ENCODE measurements at regions not wholly inside any gene's neighbourhood (a gene's known extent, or its start where the extent isn't known, plus 50 kb on each side); places are given as distances from the start of the nearest gene placed in this dataset.

DNA sequence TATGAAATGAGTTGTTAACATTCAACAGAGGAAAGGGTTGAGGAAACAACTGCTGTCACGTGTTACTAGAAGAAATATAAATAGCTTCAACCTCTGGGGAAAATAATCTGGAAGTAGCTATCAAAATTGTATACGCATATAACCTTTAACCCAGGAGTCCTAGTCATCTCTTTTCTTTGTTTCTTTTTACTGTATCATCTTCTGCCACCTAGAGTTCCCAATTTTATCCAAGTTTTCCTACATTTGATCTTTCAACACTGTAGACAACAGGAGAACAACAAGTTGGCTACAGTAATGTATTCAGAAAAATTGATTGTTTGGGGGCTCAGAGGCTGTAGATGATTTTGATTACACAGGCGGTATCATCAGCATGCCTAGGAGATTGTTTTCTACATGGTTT is 453.7 kb downstream of the FSCB start:
- DNase-seq: no peak
- Histone ChIP-seq H3K27ac (ENCODE audit: low read depth in 2 of 2, low read length in 2 of 2) (no peak overlapping the region), H3K9me3 (ENCODE audit: control insufficient read depth in 2 of 3, insufficient read depth in 1 of 3, low read length in 3 of 3) (no peaks in the 10 kb centered on the region), H3K36me3 (ENCODE audit: control insufficient read depth in 2 of 3, insufficient read depth in 3 of 3, low read length in 3 of 3) (no peaks in the 10 kb centered on the region), H3K9ac (ENCODE audit: low read length in 3 of 3) (no peak overlapping the region), H3K4me3 (ENCODE audit: low read length in 3 of 3) (no peak overlapping the region), H3K4me1 (ENCODE audit: control insufficient read depth in 2 of 3, insufficient read depth in 2 of 3, low read depth in 1 of 3, low read length in 3 of 3) (no peaks in the 10 kb centered on the region), H3K27me3 (ENCODE audit: control insufficient read depth, insufficient read depth, low read length) (no peaks in the 10 kb centered on the region)
- intact Hi-C loops (cut with DNase I): no loop called here
- FAIRE-seq: no peak
- TF ChIP-seq, protein P1, sequence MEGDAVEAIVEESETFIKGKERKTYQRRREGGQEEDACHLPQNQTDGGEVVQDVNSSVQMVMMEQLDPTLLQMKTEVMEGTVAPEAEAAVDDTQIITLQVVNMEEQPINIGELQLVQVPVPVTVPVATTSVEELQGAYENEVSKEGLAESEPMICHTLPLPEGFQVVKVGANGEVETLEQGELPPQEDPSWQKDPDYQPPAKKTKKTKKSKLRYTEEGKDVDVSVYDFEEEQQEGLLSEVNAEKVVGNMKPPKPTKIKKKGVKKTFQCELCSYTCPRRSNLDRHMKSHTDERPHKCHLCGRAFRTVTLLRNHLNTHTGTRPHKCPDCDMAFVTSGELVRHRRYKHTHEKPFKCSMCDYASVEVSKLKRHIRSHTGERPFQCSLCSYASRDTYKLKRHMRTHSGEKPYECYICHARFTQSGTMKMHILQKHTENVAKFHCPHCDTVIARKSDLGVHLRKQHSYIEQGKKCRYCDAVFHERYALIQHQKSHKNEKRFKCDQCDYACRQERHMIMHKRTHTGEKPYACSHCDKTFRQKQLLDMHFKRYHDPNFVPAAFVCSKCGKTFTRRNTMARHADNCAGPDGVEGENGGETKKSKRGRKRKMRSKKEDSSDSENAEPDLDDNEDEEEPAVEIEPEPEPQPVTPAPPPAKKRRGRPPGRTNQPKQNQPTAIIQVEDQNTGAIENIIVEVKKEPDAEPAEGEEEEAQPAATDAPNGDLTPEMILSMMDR (IDR thresholded peaks at IDR 0.05; ENCODE audit: borderline replicate concordance, extremely low read depth, insufficient read depth): no peak

DNA sequence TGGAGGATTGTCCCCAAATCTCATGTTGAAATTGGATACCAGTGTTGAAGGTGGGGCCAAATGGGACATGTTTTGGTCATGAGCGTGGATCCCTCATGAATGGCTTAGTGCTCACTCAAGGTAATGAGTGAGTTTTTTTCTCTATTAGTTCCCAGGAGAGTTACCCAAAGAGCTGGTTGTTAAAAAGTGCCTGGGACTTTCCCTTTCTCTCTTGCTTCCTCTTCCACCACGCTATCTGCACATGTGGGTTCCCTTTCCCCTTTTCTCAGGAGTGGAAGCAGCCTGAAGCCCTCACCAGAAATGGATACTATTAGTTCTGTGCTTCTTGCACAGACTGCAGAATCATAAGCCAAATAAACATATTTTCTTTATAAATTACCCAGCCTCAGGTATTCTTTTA is 465.4 kb downstream of the FSCB start:
- Histone ChIP-seq H3K9me3 (ENCODE audit: control insufficient read depth in 2 of 3, insufficient read depth in 1 of 3, low read length in 3 of 3) (peaks cover 0 to 4% (median 0%) of the 10 kb centered on the region in 3 donors), H3K27me3 (ENCODE audit: control insufficient read depth, insufficient read depth, low read length) (no peaks in the 10 kb centered on the region), H3K4me1 (ENCODE audit: control insufficient read depth in 2 of 3, insufficient read depth in 2 of 3, low read depth in 1 of 3, low read length in 3 of 3) (no peaks in the 10 kb centered on the region), H3K9ac (ENCODE audit: low read length in 3 of 3) (no peak overlapping the region), H3K36me3 (ENCODE audit: control insufficient read depth in 2 of 3, insufficient read depth in 3 of 3, low read length in 3 of 3) (no peaks in the 10 kb centered on the region), H3K27ac (ENCODE audit: low read depth in 2 of 2, low read length in 2 of 2) (no peak overlapping the region), H3K4me3 (ENCODE audit: low read length in 3 of 3) (no peak overlapping the region)
- TF ChIP-seq, protein P1 (IDR thresholded peaks at IDR 0.05; ENCODE audit: borderline replicate concordance, extremely low read depth, insufficient read depth): no peak
- intact Hi-C loops (cut with DNase I): no loop called here
- no peak for FAIRE-seq
- DNase-seq: no peak

DNA sequence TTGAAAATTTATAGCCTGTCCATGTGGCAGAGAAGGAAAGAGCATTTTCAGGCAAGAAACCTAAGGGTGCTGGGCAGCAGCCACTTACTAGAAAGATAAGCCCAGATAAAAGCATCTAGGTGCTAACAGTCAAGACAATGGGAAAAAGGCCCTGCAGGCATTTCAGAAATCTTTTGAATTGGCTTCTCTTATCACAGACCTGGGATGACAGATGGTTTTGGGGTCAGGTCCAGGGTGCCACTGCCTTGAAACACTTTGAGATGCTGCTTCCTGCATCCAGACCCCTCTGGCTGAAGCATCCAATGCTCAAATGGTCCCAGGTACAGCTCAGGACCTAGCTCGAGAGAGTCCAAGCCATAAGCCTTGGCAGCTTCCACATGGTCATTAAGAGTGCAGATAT is 466.5 kb downstream of the FSCB start:
- no peak for DNase-seq
- intact Hi-C loops (cut with DNase I): no loop called here
- FAIRE-seq: no peak

More for the DNA sequence above, 466.5 kb downstream of the FSCB start:
- Histone ChIP-seq H3K9ac (ENCODE audit: low read length in 3 of 3) (no peak overlapping the region), H3K4me1 (ENCODE audit: control insufficient read depth in 2 of 3, insufficient read depth in 2 of 3, low read depth in 1 of 3, low read length in 3 of 3) (no peaks in the 10 kb centered on the region), H3K36me3 (ENCODE audit: control insufficient read depth in 2 of 3, insufficient read depth in 3 of 3, low read length in 3 of 3) (no peaks in the 10 kb centered on the region), H3K27ac (ENCODE audit: low read depth in 2 of 2, low read length in 2 of 2) (no peak overlapping the region), H3K4me3 (ENCODE audit: low read length in 3 of 3) (no peak overlapping the region), H3K27me3 (ENCODE audit: control insufficient read depth, insufficient read depth, low read length) (no peaks in the 10 kb centered on the region), H3K9me3 (ENCODE audit: control insufficient read depth in 2 of 3, insufficient read depth in 1 of 3, low read length in 3 of 3) (peaks cover 0 to 4% (median 0%) of the 10 kb centered on the region in 3 donors)
- TF ChIP-seq, protein P1 (IDR thresholded peaks at IDR 0.05; ENCODE audit: borderline replicate concordance, extremely low read depth, insufficient read depth): no peak

Measured in kidney (tissue), 13 donors.